ENCODE measurements at regions not wholly inside any gene's neighbourhood (a gene's known extent, or its start where the extent isn't known, plus 50 kb on each side); places are given as distances from the start of the nearest gene placed in this dataset.

- POLR2A ChIA-PET: interaction anchor here (0.9 kb wide), 1 partner anchor 98 kb away, joined by 7 read pairs; no protein-coding TSS in a partner anchor
- TF ChIP-seq SMAD5 (IDR thresholded peaks at IDR 0.05; ENCODE audit: low read depth) (no peak), NKRF (conservative IDR thresholded peaks at IDR 0.05) (0 out of 2 replicates have a peak, but pooled peaks have one; percentile 33), MYB (IDR thresholded peaks at IDR 0.05; ENCODE audit: borderline replicate concordance, low read depth, low read length) (no peak), SIX5 (IDR thresholded peaks at IDR 0.05; ENCODE audit: low read depth, low read length, severe bottlenecking) (no peak), TCF7 (IDR thresholded peaks at IDR 0.05; ENCODE audit: borderline replicate concordance) (no peak), CBFB (IDR thresholded peaks at IDR 0.05; ENCODE audit: low read depth) (no peak), CHD1 (IDR thresholded peaks at IDR 0.05; ENCODE audit: low read depth, low read length) (no peak), MLLT1 (IDR thresholded peaks at IDR 0.05) (0 out of 2 replicates have a peak, but pooled peaks have one; percentile 15), RAD21 (IDR thresholded peaks at IDR 0.05; ENCODE audit: insufficient read depth, low read depth, low read length) (no peak), SMARCA5 (IDR thresholded peaks at IDR 0.05) (peak; percentile 34; the same call in 1 of the 2 replicates), MEF2B (IDR thresholded peaks at IDR 0.05; ENCODE audit: partially characterized antibody, poor library complexity, severe bottlenecking) (peak; percentile 71), TARDBP (IDR thresholded peaks at IDR 0.05; ENCODE audit: borderline replicate concordance) (no peak), RAD51 (IDR thresholded peaks at IDR 0.05) (no peak)
- TF ChIP-seq, protein P1, sequence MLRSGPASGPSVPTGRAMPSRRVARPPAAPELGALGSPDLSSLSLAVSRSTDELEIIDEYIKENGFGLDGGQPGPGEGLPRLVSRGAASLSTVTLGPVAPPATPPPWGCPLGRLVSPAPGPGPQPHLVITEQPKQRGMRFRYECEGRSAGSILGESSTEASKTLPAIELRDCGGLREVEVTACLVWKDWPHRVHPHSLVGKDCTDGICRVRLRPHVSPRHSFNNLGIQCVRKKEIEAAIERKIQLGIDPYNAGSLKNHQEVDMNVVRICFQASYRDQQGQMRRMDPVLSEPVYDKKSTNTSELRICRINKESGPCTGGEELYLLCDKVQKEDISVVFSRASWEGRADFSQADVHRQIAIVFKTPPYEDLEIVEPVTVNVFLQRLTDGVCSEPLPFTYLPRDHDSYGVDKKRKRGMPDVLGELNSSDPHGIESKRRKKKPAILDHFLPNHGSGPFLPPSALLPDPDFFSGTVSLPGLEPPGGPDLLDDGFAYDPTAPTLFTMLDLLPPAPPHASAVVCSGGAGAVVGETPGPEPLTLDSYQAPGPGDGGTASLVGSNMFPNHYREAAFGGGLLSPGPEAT (IDR thresholded peaks at IDR 0.05; ENCODE audit: low read depth): peak; percentile 79
- TF ChIP-seq, protein P2, sequence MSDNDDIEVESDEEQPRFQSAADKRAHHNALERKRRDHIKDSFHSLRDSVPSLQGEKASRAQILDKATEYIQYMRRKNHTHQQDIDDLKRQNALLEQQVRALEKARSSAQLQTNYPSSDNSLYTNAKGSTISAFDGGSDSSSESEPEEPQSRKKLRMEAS (IDR thresholded peaks at IDR 0.05; ENCODE audit: low read depth, low read length): no peak
Observed at GRCh38 chr18:30500240-30500945, 542.1 kb downstream of the DSC3 start.

More at GRCh38 chr18:30500240-30500945, 542.1 kb downstream of the DSC3 start:
- ChIA-PET CTCF (interaction anchor here (0.7 kb wide), 1 partner anchor 15 kb away, joined by 5 read pairs; no protein-coding TSS in a partner anchor), RAD21 (ENCODE audit: unreplicated experiment) (interaction anchor here (0.7 to 2.3 kb wide), 5 partner anchors 14 to 43 kb away, joined by 3 to 13 read pairs (median 4); no protein-coding TSS in a partner anchor), SMC1A (ENCODE audit: uncharacterized antibody, unreplicated experiment) (interaction anchor here (0.6 to 2.0 kb wide), 6 partner anchors 10 to 993 kb away, joined by 3 to 8 read pairs (median 4); no protein-coding TSS in a partner anchor)
- no peaks in the 10 kb centered on the region for H3K9me3 ChIP-seq (replicated peaks; ENCODE audit: control insufficient read depth, insufficient read depth, low read length)
- no peaks in the 10 kb centered on the region for H3K36me3 ChIP-seq (ENCODE audit: control insufficient read depth in 2 of 2, insufficient read depth in 2 of 2, low read length in 1 of 2)
- in situ Hi-C loops (cut with MboI) (no loop called here), intact Hi-C loops (cut with micrococcal nuclease; ENCODE audit: unreplicated experiment) (no loop called here)
- FAIRE-seq (no peak), DNase-seq (ENCODE audit: low read depth, low spot score) (peak; percentile 17), ATAC-seq (peak; percentile 75)
- no peak overlapping the region for H2AFZ ChIP-seq (ENCODE audit: control insufficient read depth, low read depth, low read length)
- H3K4me3 ChIP-seq: no peak overlapping the region
- no peaks in the 10 kb centered on the region for H3K27me3 ChIP-seq (replicated peaks in 1 of 2; ENCODE audit: control insufficient read depth in 2 of 2, insufficient read depth in 2 of 2, low read length in 1 of 2)
- H3K9ac ChIP-seq (ENCODE audit: control insufficient read depth, insufficient read depth, low read length): no peak overlapping the region
- H3K27ac ChIP-seq (ENCODE audit: control insufficient read depth, insufficient read depth): no peak overlapping the region
- WGBS (ENCODE audit: insufficient coverage, insufficient replicate concordance, low lambda C conversion rate, missing lambda C conversion rate): 38% methylated on average over 4 of the region's 4 CpGs
- no peaks in the 10 kb centered on the region for H4K20me1 ChIP-seq (ENCODE audit: control insufficient read depth, insufficient read depth)
- TSS peak; percentile 83 for BruUV-seq (replicated peaks)
- no peaks in the 10 kb centered on the region for H3K79me2 ChIP-seq (ENCODE audit: control insufficient read depth, insufficient read depth, low read length)
- H3K4me1 ChIP-seq (ENCODE audit: control insufficient read depth, insufficient read depth, low read length): no peaks in the 10 kb centered on the region
- no peak overlapping the region for H3K4me2 ChIP-seq (ENCODE audit: control insufficient read depth, insufficient read depth)
